ENCODE measurements at regions not wholly inside any gene's neighbourhood (a gene's known extent, or its start where the extent isn't known, plus 50 kb on each side); places are given as distances from the start of the nearest gene placed in this dataset.

DNA sequence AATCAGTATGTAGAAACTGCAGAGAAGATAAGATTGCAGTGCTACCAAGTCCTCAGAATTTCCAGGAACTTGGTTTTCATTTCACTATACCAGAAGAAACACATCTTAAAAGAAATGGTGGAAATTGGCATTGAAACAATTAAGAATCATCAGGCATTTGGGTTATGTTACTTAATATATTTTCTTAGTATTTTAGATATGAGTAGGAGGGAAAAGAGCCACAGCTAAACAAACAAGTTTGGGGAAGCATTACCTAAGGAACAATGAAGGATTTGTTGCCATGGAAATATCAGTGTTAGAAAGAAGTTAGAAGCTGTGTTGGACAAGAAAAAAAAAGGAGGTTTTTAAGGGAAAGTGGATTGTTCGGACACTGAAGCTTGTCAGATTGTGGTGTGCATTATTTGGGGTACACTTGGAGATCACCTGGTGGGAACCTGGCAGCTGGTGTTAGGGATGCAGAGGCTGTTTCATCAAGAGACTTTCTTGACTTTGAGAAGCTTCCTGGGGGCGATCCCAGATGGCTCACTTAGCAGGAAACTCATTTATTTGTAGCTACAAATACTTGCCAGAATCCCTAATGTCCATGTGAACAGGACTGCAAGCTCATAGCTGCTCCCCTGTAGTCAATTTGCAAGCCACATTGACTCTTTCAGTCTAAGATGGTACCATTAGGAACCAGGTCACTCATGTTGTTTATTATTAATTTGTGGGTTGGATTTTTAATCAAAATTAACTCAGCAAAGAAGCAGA is 246.7 kb downstream of the RFC3 start:
- Histone ChIP-seq H3K36me3 (no peaks in the 10 kb centered on the region), H3K9me3 (no peaks in the 10 kb centered on the region), H3K27ac (no peak overlapping the region), H3K4me3 (no peak overlapping the region), H3K27me3 (no peaks in the 10 kb centered on the region), H3K4me1 (no peaks in the 10 kb centered on the region)
- no peak for DNase-seq
- no peak for TF ChIP-seq POLR2A (IDR thresholded peaks at IDR 0.05)
- TF ChIP-seq, protein P1, sequence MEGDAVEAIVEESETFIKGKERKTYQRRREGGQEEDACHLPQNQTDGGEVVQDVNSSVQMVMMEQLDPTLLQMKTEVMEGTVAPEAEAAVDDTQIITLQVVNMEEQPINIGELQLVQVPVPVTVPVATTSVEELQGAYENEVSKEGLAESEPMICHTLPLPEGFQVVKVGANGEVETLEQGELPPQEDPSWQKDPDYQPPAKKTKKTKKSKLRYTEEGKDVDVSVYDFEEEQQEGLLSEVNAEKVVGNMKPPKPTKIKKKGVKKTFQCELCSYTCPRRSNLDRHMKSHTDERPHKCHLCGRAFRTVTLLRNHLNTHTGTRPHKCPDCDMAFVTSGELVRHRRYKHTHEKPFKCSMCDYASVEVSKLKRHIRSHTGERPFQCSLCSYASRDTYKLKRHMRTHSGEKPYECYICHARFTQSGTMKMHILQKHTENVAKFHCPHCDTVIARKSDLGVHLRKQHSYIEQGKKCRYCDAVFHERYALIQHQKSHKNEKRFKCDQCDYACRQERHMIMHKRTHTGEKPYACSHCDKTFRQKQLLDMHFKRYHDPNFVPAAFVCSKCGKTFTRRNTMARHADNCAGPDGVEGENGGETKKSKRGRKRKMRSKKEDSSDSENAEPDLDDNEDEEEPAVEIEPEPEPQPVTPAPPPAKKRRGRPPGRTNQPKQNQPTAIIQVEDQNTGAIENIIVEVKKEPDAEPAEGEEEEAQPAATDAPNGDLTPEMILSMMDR (IDR thresholded peaks at IDR 0.05) = no peak

DNA sequence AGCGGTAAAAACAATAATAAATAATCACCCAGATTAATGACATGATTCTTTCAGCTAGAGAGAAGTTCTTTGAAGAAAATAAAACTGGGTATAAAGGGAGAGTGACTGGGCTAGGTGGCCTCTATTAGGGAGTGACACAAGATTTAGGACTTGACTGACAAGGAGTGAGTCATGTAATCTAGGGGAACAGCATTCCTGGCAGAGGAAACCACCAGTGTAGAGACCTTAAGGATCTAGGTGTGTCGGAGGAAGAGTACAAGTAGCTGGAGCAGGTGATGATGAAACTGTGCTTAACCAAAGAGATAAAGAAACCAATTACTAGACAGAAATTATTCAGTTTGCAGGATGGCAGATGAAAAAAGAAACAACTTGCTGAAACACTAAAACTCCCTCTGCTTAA is 248.0 kb downstream of the RFC3 start:
- Histone ChIP-seq H3K9me3 (no peaks in the 10 kb centered on the region), H3K36me3 (no peaks in the 10 kb centered on the region), H3K4me1 (no peaks in the 10 kb centered on the region), H3K27me3 (no peaks in the 10 kb centered on the region), H3K27ac (no peak overlapping the region), H3K4me3 (no peak overlapping the region)
- no peak for DNase-seq
- TF ChIP-seq POLR2A (IDR thresholded peaks at IDR 0.05) = no peak
- TF ChIP-seq, protein P1 (IDR thresholded peaks at IDR 0.05) = no peak

DNA sequence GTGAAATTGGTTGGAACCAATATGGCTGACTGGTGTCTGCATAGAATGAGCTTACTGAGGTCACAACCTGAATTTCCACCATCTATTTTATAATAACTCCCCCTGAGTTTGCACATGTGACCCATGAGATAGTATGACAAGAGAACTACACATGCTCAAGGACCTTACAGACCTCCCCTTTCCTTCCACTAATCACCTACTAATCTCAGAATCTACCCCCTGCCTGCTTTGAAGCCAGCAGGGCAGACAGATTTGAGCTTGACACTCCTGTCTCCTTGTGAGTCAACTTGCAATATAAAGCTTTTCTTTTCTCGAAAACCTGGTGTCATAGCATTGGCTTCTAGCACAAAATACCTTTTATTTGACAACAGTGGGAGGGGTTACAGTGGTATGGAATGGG is 248.4 kb downstream of the RFC3 start:
- TF ChIP-seq POLR2A (IDR thresholded peaks at IDR 0.05) = no peak
- TF ChIP-seq, protein P1 (IDR thresholded peaks at IDR 0.05) = no peak
- no peaks in the 10 kb centered on the region for H3K27me3 ChIP-seq
- no peak overlapping the region for H3K27ac ChIP-seq
- no peak overlapping the region for H3K4me3 ChIP-seq
- no peaks in the 10 kb centered on the region for H3K36me3 ChIP-seq
- no peaks in the 10 kb centered on the region for H3K9me3 ChIP-seq
- DNase-seq = no peak
- H3K4me1 ChIP-seq = no peaks in the 10 kb centered on the region

DNA sequence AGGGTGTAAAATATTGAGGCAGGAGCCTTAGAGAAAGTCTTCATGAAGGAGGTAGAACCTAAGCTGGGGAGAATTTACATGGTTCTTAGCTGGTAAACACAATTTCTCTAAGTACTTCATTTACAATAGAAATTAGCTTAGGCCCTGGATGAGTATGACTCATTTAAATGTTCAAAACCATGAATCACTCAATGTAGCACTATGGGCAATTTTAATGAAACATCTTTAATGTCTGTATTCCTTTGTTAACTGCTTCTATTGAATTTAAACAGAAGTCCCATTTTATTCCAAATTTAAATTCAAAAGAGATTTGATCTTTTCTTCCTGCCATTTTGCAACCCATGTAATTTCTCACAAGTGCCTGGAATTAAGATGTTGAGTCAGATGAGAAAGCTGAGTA is 252.1 kb downstream of the RFC3 start:
- TF ChIP-seq, protein P1 (IDR thresholded peaks at IDR 0.05) = no peak
- no peak for TF ChIP-seq POLR2A (IDR thresholded peaks at IDR 0.05)
- no peaks in the 10 kb centered on the region for H3K27me3 ChIP-seq
- H3K4me3 ChIP-seq = no peak overlapping the region
- H3K9me3 ChIP-seq = no peaks in the 10 kb centered on the region
- H3K36me3 ChIP-seq = no peaks in the 10 kb centered on the region
- no peaks in the 10 kb centered on the region for H3K4me1 ChIP-seq
- DNase-seq = no peak
- H3K27ac ChIP-seq = no peak overlapping the region

DNA sequence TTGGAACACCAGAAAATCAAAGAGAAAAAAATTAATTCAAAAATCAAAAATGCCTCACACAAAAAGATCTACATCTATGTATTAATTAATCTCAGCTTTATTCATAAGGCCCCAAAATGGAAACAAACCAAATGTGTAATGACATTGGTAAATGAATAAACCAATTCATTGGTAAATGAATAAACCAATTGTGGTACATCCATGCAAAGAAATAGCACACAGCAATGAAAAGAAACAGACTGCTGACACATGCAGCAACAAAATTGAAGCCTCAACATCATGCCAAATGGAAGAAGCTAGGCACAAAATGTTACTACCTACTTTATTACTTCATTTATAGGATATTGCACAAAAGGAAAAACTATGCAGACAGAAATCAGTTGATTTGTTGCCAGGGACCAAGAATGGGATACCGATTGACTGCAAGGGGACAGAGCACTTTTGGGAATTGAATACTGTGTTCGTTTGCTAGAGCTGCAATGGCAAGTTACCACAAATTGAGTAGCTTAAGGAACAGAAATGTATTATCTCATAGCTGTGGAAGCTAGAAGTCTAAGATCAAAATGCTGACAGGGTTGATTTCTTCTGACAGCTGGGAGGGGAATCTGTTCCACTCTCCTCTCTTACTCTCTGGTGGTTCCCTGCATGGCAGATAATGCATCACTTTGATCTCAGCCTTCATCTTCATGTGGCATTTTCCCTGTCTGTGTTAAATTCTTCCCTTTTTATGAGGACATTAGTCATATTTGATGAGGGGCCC is 252.8 kb downstream of the RFC3 start:
- TF ChIP-seq POLR2A (IDR thresholded peaks at IDR 0.05) = no peak
- TF ChIP-seq, protein P1 (IDR thresholded peaks at IDR 0.05) = no peak
- no peak for DNase-seq
- Histone ChIP-seq H3K9me3 (no peaks in the 10 kb centered on the region), H3K27ac (no peak overlapping the region), H3K36me3 (no peaks in the 10 kb centered on the region), H3K4me3 (no peak overlapping the region), H3K4me1 (no peaks in the 10 kb centered on the region), H3K27me3 (no peaks in the 10 kb centered on the region)

Data from Peyer's patch (tissue), 4 donors.